ENCODE measurements at regions not wholly inside any gene's neighbourhood (a gene's known extent, or its start where the extent isn't known, plus 50 kb on each side); places are given as distances from the start of the nearest gene placed in this dataset.

DNA sequence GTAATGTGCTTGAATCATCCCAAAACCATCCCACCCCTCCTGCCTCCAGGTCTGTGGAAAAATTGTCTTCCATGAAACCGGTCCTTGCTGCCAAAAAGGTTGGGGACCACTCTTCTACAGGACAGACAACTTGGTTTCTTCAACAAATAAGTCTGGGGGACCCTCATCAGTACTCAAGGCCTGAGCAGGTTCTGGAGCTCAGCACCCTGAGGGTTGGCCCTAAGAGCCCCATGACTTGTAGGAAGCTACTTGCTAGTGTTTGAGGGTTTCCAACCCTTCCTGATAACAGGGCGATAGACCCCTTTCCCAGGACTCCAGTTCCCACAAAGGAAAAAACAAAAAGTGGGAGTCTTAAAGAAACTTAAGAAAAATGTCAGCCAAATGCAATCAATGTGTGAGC, 52.9 kb upstream of the SLCO2A1 start:
- Histone ChIP-seq H3K36me3 (ENCODE audit: low read depth) (no peaks in the 10 kb centered on the region), H3K9me3 (ENCODE audit: severe bottlenecking) (no peaks in the 10 kb centered on the region), H3K27me3 (ENCODE audit: insufficient read depth, poor library complexity, severe bottlenecking) (no peaks in the 10 kb centered on the region), H3K4me1 (ENCODE audit: insufficient read depth, poor library complexity, severe bottlenecking) (no peaks in the 10 kb centered on the region), H3K27ac (ENCODE audit: poor library complexity, severe bottlenecking) (no peak overlapping the region), H3K4me3 (ENCODE audit: severe bottlenecking) (no peak overlapping the region)
- DNase-seq (ENCODE audit: low spot score) (no peak), ATAC-seq (ENCODE audit: low read depth) (no peak)
- TF ChIP-seq CTCF (IDR thresholded peaks at IDR 0.05; ENCODE audit: poor library complexity, severe bottlenecking) = no peak

- DNase-seq (ENCODE audit: low spot score) (no peak), ATAC-seq (ENCODE audit: low read depth) (no peak)
- no peaks in the 10 kb centered on the region for H3K9me3 ChIP-seq (ENCODE audit: severe bottlenecking)
- no peak overlapping the region for H3K27ac ChIP-seq (ENCODE audit: poor library complexity, severe bottlenecking)
- H3K36me3 ChIP-seq (ENCODE audit: low read depth) = no peaks in the 10 kb centered on the region
- H3K4me3 ChIP-seq (ENCODE audit: severe bottlenecking) = no peak overlapping the region
- no peaks in the 10 kb centered on the region for H3K4me1 ChIP-seq (ENCODE audit: insufficient read depth, poor library complexity, severe bottlenecking)
- TF ChIP-seq CTCF (IDR thresholded peaks at IDR 0.05; ENCODE audit: poor library complexity, severe bottlenecking) = no peak
- H3K27me3 ChIP-seq (ENCODE audit: insufficient read depth, poor library complexity, severe bottlenecking) = no peaks in the 10 kb centered on the region
Measured at GRCh38 chr3:134081211-134081610, 51.5 kb upstream of the SLCO2A1 start.

GRCh38 chr3:134080761-134081160, 51.0 kb upstream of the SLCO2A1 start:
- H3K9me3 ChIP-seq (ENCODE audit: severe bottlenecking) = no peaks in the 10 kb centered on the region

GRCh38 chr3:134079761-134080160, 50.0 kb upstream of the SLCO2A1 start:
- Histone ChIP-seq H3K27ac (ENCODE audit: poor library complexity, severe bottlenecking) (no peak overlapping the region), H3K4me1 (ENCODE audit: insufficient read depth, poor library complexity, severe bottlenecking) (no peaks in the 10 kb centered on the region), H3K4me3 (ENCODE audit: severe bottlenecking) (no peak overlapping the region), H3K9me3 (ENCODE audit: severe bottlenecking) (no peaks in the 10 kb centered on the region), H3K27me3 (ENCODE audit: insufficient read depth, poor library complexity, severe bottlenecking) (no peaks in the 10 kb centered on the region), H3K36me3 (ENCODE audit: low read depth) (no peaks in the 10 kb centered on the region)
- DNase-seq (ENCODE audit: low spot score) = no peak
- ATAC-seq (ENCODE audit: low read depth) = no peak
- TF ChIP-seq CTCF (IDR thresholded peaks at IDR 0.05; ENCODE audit: poor library complexity, severe bottlenecking) = no peak

More at GRCh38 chr3:134080761-134081160, 51.0 kb upstream of the SLCO2A1 start:
- H3K27ac ChIP-seq (ENCODE audit: poor library complexity, severe bottlenecking) = no peak overlapping the region
- ATAC-seq (ENCODE audit: low read depth) (no peak), DNase-seq (ENCODE audit: low spot score) (no peak)
- no peak overlapping the region for H3K4me3 ChIP-seq (ENCODE audit: severe bottlenecking)
- no peak for TF ChIP-seq CTCF (IDR thresholded peaks at IDR 0.05; ENCODE audit: poor library complexity, severe bottlenecking)
- no peaks in the 10 kb centered on the region for H3K4me1 ChIP-seq (ENCODE audit: insufficient read depth, poor library complexity, severe bottlenecking)
- H3K36me3 ChIP-seq (ENCODE audit: low read depth) = no peaks in the 10 kb centered on the region
- no peaks in the 10 kb centered on the region for H3K27me3 ChIP-seq (ENCODE audit: insufficient read depth, poor library complexity, severe bottlenecking)

Data from RWPE2 (cell line).